Activated CD4-positive, alpha-beta T cell treated with anti-CD3 and anti-CD28 coated beads for 24 hours (primary cell): ENCODE measurements at regions not wholly inside any gene's neighbourhood (a gene's known extent, or its start where the extent isn't known, plus 50 kb on each side); places are given as distances from the start of the nearest gene placed in this dataset.
"Not testable (repeated sequence)": the region's sequence is repeated elsewhere in the genome, so short reads cannot be mapped to it uniquely, and the experiment has no call there.

Experiments
- DNase-seq, 2 donors: peaks; one replicate each; pipeline ENCODE4 v3.0.0-alpha.2; 2020; ENCODE audit warnings: low read depth in 2 of 2

- no peak for DNase-seq
Observed at GRCh38 chr15:31217566-31218270, 108.9 kb upstream of the KLF13 start.

GRCh38 chr15:31219221-31219620, 107.4 kb upstream of the KLF13 start:
- DNase-seq, result no peak

- DNase-seq, result no peak
Observed at GRCh38 chr15:31221936-31222515, 104.6 kb upstream of the KLF13 start.

GRCh38 chr15:31222773-31223341, 103.8 kb upstream of the KLF13 start:
- no peak for DNase-seq

- DNase-seq, result no peak
Observed at GRCh38 chr15:31223478-31224350, 102.9 kb upstream of the KLF13 start.

- DNase-seq, result not testable (repeated sequence)
Observed at GRCh38 chr15:31224661-31225060, 102.0 kb upstream of the KLF13 start.

GRCh38 chr15:31225356-31225955, 101.2 kb upstream of the KLF13 start:
- DNase-seq, result no peak

- DNase-seq, result no peak
Observed at GRCh38 chr15:31226021-31226420, 100.6 kb upstream of the KLF13 start.

- no peak for DNase-seq
Observed at GRCh38 chr15:31227235-31227634, 99.4 kb upstream of the KLF13 start.

- DNase-seq, result no peak
Observed at GRCh38 chr15:31228011-31228484, 98.6 kb upstream of the KLF13 start.

GRCh38 chr15:31228980-31229826, 97.4 kb upstream of the KLF13 start:
- no peak for DNase-seq

- no peak for DNase-seq
Observed at GRCh38 chr15:31230630-31231485, 95.8 kb upstream of the KLF13 start.

GRCh38 chr15:31234815-31235214, 91.8 kb upstream of the KLF13 start:
- DNase-seq, result no peak

GRCh38 chr15:31235311-31236183, 91.1 kb upstream of the KLF13 start:
- no peak for DNase-seq

- no peak for DNase-seq
Observed at GRCh38 chr15:31236184-31237042, 90.2 kb upstream of the KLF13 start.

GRCh38 chr15:31237043-31237324, 89.7 kb upstream of the KLF13 start:
- DNase-seq, result no peak

- DNase-seq, result no peak
Observed at GRCh38 chr15:31238906-31239305, 87.7 kb upstream of the KLF13 start.

- no peak for DNase-seq
Observed at GRCh38 chr15:31239409-31239808, 87.2 kb upstream of the KLF13 start.
